ENCODE measurements at regions not wholly inside any gene's neighbourhood (a gene's known extent, or its start where the extent isn't known, plus 50 kb on each side); places are given as distances from the start of the nearest gene placed in this dataset.

DNA sequence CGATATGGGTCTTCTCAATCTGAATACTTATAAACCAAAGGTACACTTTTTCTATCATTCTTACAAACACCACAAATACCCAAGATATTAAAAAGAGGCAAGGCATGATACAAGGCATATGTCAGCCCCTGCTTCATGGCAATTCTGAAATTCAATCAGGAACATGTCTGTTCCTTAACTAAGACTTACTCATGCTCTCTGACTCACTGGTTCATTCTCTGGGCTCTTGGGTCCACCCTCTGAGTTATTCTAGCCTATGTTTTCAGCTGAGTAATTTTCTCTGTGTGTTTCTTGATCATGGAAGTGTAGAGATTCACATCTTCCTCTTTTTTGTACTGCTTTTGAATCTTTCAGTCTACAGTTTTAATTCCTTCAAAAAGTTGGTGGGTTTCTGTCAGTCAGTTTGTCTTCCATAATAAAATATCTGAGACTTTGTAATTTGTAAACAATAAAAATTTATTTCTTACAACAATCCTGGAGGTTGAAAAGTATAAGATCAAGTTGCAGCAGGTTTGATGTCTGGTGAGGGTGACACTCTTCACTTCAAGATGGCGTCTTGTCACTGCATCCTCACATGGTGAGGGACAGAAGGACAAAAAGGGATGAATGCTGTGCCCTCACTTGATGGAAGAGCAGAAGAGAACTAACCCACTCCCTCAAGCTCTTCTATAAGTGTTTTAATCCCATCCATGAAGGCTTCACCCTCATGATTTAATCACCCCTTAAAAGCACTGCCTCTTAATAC lies 211.7 kb downstream of the FAM76B start:
- DNase-seq = no peak

GRCh38 chr11:95576146-95576845 lies 213.3 kb downstream of the FAM76B start:
- no peak for DNase-seq

DNA sequence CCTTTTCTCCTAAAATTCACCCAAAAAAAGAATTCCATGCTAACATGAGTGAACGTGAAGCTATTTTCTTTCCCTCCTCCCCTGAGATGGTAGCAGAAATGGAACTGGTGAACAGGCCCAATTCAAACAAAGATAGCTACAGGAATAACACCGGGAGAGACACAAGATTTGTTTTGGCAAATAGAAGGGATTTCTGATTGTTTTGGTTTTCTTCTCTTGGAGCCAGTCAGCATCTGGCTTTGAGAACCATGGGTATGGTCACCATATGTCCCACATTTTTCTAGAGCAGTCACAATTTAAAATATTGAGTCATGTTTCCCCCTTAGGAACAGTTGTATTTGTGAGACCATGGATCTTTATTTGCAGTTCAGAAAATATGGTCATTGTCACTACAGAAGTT lies 214.1 kb downstream of the FAM76B start:
- DNase-seq = no peak

DNA sequence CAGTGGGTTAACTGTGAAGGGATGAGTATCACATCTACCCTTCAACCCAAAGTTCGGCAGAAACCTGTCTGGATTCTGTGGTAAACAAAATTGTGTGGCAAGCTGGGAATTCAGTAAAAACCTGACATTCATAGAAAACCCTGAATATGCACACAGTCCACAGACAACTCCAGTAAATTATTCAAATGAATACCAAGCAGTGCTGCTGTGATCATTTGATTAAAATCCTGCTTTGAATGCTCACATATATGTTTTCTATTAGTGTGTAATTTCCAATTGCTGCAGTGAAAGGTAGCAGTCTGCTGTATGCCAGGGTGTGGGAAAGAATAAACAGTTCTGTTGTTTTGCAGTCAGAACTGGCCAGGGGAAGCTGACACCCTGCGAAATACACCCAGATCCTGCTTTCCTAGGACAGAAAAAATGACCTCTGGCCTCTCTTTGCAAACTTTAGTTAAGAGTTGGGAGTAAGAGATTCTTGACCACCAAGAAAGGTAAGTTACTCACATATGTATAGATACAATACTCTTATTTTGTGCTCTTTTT lies 217.8 kb downstream of the FAM76B start:
- no peak for DNase-seq

DNA sequence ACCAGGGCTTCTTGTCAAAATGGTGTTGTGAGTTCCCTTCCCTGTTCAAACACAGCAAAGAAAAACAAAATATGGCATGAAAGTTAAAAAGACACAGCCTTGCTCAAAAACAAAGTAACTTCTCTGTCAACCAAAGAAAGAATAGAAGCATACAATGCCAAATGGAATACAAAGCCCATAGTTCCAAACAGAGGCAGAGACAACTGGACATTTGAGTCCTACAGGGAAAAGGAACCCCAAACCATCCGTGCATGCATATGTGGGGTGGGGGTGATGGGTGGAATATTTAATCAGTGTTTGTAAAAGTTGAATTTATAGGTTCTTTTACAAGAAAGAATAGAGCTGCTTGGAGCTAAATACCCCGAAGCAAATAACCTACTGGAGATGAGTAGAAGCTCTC lies 218.7 kb downstream of the FAM76B start:
- DNase-seq = no peak

- DNase-seq = no peak
Measured at GRCh38 chr11:95569207-95569606, 220.4 kb downstream of the FAM76B start.

DNA sequence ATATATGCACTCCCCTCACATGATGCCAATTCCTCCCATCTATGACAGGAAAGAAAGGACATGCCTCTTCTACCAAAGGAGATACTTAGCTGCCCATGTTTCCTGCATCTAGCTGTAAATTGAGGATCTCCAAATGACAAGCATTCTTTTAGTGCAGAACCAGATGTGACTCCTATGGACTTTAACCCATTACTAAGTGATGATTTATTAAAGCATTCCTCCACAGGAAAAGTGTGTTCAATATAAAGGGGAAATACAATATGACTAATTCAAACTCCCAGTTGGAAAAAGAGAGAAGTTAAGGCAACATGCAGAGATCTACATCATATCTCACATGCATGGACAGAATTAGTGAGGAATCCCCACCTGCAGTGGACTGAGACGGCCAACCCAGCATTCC lies 221.3 kb downstream of the FAM76B start:
- no peak for DNase-seq

- DNase-seq = no peak
Measured at GRCh38 chr11:95567685-95568084, 221.9 kb downstream of the FAM76B start.

GRCh38 chr11:95566211-95566610 lies 223.4 kb downstream of the FAM76B start:
- no peak for DNase-seq

DNA sequence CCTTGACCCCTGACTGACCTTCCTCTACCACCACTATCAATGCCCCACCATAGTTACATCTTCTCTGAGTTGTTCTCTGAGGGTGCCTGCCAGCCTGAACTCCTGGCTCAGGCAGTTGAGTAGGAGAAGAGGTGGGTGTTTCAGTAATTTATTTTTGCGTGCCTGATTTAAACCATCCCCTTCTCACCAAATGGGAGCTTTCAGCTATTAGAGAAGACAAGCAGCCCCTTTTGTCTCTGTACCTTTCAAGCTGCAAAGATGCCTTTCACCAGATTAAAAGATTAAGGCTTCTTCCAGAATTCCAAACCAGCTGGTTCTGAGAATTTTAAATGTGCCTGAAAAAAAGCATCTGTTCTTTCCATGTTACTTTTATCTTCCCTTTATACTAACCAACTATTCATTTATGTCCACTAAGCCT lies 223.8 kb downstream of the FAM76B start:
- no peak for DNase-seq

DNA sequence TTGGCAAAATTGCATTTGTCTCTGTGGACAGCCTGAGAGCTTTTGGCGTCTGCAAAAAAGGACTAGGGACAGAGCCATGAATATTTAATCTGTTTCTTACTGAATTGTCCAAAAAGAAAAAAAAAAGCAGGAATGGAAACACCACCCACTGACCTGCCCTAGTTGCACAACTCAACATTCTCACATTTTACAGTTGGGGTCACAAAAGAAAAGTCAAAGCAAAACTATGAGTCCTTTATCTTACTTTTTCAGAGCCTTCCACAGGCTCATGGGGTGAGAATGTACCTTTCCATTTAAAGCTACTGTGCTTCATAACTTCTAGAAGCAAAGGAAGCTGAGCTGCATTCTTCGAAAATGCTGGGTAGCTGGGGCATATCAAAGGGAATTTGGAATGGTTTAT lies 225.7 kb downstream of the FAM76B start:
- DNase-seq = no peak

GRCh38 chr11:95563173-95563572 lies 226.4 kb downstream of the FAM76B start:
- no peak for DNase-seq

DNA sequence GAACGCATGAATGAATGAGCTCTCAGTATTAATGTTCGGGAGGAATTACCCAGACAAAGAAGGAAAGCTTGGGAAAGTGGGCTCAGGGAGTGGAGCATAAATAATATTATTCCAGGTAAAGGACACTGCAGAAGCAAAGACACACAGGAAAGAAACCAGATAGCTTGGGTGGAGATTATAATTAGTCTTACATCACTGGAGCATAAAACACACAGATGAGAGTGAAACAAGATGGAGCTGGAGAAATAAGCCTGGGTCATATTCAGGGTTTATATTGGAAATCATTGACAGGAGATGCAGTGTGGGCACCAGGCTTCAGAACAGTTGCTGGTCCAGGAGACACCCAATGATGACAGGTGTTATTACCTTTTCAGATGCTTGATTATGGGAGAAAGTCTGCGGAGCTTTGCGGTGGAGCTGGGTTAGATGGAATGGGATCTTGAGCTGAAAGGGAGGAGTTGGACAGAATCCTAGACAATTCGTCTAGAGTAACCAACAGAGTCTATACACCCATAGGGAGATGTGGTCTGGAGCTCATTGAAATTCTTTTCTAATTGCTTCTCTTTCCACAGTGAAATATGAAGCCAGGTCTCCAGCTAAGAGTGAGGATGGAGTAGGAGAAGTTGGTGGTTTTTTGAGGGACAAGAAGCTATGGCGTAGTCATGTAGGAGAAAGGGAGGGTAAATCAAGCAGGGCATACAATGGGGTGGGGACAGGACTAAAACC lies 227.2 kb downstream of the FAM76B start:
- no peak for DNase-seq

GRCh38 chr11:95559899-95560298 lies 229.7 kb downstream of the FAM76B start:
- DNase-seq = no peak

GRCh38 chr11:95557376-95557775 lies 232.2 kb downstream of the FAM76B start:
- DNase-seq = no peak

DNA sequence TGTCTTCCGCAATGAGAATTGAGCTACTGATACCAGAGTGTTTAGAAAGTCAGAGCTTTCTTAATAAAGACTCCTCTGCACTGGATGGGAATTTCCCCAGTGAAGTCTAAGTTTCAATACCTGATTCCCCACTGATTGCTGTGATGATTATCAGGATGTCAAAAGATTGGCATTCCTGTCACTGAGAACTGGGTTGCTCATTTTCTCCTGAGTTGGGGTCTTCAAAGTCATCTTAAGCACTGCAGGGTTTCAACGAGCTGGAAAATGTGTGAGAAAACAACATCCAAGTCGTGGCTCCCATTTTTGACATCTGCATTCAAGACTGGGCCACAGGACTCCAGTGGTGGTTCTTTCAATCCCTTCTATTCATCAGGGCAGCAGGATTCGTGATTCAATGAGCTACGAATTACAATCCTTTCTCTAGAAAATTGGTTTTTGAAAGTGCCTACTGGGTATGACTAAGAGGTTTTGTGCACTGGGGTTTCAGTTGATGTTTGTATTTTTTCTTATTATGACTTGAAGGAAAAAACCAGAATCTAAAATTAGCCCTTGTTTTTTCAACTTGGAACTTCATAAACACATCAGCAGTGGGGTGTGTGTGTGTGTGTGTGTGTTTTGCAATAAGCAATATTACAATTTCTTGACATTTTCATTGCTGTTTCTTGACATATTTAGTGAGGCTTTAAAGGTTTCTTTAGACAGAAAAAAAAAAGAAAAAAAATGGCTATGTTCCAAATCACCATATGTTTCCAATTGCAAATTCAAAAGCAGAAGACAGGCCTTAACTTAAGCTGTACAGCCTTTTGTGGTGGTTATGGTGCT lies 233.0 kb downstream of the FAM76B start:
- DNase-seq = no peak

DNA sequence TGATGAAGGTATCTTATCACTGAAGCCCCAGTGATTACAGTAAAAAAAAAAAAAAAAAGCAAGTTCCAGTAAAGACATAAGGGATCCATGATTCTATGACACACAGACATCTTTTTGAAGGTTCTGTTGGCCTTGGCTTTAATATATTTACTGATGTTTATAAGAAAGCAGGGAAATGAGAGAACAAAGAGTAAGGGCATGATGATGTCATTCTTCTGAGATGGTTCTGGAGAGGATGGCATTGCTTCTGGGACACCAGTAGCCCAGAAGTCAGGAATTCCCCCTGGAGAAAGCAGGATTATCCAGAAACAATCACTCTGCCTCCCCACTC lies 233.6 kb downstream of the FAM76B start:
- no peak for DNase-seq

DNA sequence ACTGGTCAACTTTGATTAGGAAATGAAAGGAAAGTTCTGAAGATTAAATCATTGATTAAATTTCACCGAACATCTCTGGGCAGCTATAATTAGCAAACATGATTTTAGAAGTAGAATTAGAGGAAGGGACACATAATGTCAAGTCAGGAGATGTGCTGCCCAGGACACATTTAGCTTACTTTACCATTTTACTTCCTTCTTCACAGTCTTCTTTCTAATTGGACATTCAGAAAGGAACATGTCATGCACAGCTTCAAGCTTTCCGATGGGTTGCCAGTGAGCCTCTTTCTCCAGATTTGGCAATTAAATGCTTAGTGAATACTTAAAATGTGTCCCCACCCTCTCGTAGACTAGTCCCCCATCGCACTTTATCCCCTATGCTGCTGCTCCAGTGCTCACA lies 234.7 kb downstream of the FAM76B start:
- no peak for DNase-seq

DNA sequence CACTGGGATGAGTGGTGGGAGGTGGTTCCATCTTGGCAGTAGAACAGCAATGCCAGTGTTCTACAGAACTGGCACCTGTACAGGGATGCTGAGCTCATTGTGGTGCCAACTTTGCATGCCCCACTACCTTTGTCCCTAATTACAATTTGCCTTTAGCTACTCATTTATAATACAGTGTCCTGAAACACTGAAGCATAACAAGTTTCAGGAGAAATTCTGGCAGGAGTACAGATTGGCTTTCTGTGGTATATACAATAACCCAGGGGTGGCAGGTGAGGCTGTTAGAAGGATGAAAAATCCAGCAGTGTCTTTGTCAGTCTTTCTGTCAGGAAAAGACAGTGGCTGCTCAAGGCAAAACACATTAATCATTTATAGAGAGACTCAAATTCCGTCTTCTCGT lies 240.3 kb downstream of the FAM76B start:
- no peak for DNase-seq

DNA sequence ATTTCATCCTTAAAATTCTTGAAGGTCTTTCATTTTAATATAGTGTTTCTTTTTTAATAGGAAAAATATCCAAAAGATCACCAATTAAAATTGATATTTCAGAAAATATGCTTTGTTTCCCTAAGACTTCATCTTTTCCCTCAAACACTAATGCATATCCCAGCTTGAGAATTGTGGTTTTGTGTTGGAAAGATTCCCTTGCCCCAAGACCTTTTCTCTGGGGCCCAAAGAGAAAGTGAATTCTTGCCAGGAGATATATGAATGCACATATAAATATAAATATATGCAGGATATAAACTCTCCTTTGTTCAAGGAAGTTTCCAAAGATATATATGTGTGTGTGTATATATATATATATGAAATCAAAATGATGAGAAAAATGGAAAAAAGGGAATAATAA lies 241.2 kb downstream of the FAM76B start:
- no peak for DNase-seq

GRCh38 chr11:95547976-95548375 lies 241.6 kb downstream of the FAM76B start:
- no peak for DNase-seq

DNA sequence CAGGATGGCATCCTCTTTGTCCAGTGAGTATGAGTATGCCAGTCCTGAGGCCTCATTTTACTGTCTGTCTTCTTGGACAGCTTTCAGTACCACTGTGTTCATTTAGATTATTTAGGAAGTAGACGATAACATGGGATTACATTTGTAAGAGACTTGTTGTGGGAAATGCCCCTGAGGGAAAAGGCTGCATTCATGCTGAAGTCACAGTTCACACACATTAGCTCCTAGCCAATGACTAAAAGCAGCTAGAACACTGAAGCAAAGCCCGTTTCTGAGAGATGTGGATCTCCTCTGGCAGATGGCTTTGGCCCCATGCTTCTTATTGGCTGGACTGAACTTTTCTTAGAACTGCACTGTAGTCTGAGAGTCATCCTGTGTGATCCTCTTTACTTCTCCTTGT lies 242.4 kb downstream of the FAM76B start:
- DNase-seq = no peak

All from T-helper 9 cell (primary cell).